ENCODE measurements at regions not wholly inside any gene's neighbourhood (a gene's known extent, or its start where the extent isn't known, plus 50 kb on each side); places are given as distances from the start of the nearest gene placed in this dataset.

DNA sequence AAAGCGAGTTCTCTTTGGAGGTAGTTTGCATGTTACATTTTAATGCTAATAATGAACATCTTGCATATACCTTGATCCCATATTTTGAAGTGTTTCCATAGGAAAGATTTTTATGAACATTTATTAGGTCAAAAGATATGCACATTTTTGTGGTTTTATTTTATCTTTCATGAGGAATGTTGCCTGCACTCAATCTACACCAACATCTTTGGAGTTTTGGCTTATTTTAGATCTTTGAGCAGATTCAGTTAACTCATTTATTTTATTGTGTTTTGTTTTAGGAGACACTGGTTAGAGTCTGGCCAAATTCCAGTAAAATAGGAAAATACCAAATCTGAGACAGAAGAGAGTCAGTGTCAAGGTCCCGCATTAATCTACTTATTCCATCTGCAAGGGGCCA, 540.9 kb downstream of the RNF144A start:
- no peak for DNase-seq (ENCODE audit: low read depth, low spot score)

- DNase-seq (ENCODE audit: low read depth, low spot score): no peak
These were observed 550.7 kb downstream of the RNF144A start for GRCh38 chr2:7467782-7468447.

DNA sequence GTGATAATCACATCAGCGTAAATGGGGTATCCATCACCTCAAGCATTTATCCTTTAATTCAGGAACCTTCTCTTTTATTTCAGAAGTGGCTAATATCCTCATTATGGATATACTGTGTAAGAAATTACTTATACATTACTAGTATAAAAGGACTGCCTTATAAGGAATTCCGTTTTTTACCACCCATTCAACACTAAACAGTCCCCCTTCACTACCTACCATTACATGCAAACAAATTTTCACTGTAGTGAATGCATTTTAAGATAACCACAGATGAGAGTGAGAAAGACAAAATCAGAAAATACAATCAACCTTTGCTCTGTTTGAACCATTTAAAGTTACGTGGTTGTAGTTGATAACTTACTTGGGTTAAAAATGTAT, 551.2 kb downstream of the RNF144A start:
- DNase-seq (ENCODE audit: low read depth, low spot score): no peak

DNA sequence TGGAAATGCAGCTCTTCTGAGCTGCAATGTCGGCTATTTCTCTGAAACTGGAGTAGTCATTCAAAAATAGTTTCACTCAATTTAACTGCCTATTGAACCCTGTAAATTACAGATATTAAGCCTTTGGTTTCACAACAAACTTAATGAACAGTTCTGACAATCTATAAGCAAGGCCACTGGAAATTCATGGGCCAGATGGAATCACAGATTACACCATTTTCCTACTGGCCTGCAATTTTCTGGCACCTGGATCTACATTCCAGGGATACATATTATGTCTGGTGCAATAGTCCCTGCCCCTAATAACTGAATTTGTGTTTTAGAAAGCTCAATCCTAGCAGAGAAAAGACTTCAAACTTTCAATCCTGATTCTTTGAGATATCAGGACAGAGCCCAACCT, 551.7 kb downstream of the RNF144A start:
- no peak for DNase-seq (ENCODE audit: low read depth, low spot score)

DNA sequence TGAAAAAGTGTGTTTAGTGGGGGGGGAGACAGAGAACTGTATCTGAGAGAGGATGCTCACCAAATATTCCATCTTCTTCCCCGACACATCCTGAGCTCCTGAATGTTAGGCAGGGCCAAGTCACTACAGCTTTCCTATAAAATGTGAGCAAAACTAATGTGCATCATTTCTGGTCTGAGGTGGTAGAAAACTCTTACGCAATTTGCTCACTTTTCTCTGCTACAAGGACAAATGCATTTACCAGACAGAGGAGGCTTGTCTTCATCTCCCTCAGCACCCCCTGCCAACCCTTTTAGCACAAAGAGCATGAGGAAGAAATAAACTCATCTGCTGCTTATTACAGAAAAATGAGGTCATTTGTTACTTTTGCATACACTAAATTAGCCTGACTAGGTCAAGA, 554.0 kb downstream of the RNF144A start:
- no peak for DNase-seq (ENCODE audit: low read depth, low spot score)

GRCh38 chr2:7472465-7472864, 555.3 kb downstream of the RNF144A start:
- no peak for DNase-seq (ENCODE audit: low read depth, low spot score)

- DNase-seq (ENCODE audit: low read depth, low spot score): no peak
These were observed 556.0 kb downstream of the RNF144A start for GRCh38 chr2:7473135-7473771.

- DNase-seq (ENCODE audit: low read depth, low spot score): no peak
These were observed 559.2 kb downstream of the RNF144A start for GRCh38 chr2:7476371-7476770.

DNA sequence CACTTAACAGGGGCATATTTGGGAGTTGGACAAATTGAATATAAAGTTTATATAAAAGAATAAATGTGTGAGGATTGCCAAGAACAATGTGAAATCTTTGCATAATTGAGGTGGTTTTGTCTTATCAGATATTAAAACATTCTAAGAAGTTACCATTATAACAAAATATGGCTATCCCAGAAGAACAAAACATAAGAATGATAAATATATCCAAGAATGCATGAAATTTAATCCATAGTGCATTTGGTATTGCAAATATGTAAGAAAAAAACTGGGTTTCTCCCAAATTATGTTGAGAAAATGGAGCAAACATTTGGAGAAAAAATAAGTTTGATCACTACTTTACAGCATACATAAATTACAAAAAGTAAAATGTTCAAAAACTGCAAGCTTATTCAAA, 562.4 kb downstream of the RNF144A start:
- DNase-seq (ENCODE audit: low read depth, low spot score): no peak

- DNase-seq (ENCODE audit: low read depth, low spot score): no peak
These were observed 563.2 kb downstream of the RNF144A start for GRCh38 chr2:7480431-7480830.

DNA sequence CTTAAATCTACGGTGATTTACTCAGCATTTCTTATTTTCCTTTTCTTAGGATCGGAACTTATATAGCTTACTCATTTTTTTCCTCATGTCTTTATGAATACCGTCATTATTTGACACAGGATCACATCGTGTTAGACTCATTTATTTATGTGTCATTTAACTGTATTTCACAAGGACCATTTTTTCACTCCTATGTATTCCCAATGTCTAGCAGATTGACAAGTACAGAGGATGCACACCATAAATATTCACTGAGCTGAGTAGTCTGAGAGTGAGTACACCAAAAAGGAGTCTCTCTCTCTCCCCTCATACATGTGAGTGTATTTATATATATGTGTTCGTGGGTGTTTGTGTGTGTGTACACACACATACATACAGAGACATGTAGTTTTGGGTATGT, 573.5 kb downstream of the RNF144A start:
- no peak for DNase-seq (ENCODE audit: low read depth, low spot score)

DNA sequence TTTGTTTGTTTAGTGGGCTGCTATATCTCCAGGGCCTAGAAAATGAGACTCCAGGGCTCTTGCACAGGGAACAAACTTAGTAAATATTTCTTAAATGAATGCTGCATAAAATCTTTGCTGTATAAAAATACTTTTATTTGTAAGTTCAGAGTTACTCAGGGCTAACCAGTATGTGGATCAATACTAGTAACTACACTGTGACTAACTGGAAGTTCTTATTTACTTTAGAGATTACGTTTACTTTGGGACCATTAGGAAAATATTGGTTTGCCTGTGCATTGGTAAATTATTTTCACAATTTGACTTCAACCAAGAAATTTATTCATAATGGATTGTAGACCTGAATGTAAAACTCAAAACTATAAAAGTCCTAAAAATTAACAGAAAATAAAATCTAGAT, 575.5 kb downstream of the RNF144A start:
- DNase-seq (ENCODE audit: low read depth, low spot score): no peak

DNA sequence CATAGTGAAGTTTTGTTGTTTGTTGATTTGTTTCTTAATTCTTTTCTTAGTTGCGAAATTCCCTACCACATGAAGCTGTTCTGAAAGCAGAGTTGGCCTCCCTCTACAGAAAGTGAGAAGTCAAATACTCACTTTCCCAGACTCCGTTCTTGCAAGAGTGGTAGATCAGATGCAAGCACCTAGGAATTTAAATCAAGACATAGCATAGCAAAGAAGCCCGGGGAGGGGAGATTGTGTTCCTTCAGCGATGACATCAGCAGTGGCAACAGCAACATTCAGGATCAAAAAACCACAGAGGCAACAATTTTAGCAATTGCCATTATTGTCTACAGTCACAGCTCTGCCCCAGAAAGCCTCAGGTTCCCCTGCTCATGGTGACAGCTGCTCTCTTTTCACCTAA, 580.0 kb downstream of the RNF144A start:
- no peak for DNase-seq (ENCODE audit: low read depth, low spot score)

GRCh38 chr2:7499018-7499417, 581.8 kb downstream of the RNF144A start:
- no peak for DNase-seq (ENCODE audit: low read depth, low spot score)

DNA sequence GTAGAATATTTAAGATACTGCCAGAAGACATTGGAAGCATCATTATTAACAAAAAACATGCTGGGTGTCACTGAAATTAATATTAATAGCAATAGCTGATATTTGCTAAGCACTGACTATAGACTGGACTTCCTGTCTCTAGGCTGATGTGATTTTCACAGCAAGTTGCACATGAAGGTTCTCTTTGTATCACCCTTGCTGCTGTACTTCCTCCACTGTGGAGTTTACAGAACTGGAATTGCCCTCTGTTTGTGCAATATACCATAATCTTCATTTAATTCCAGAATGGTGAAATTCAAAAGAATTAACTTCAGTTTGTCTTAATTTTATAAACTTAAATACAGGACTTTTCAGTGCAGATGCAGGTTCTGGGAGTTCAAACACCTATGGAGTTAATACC, 585.1 kb downstream of the RNF144A start:
- DNase-seq (ENCODE audit: low read depth, low spot score): no peak

GRCh38 chr2:7508296-7508943, 591.2 kb downstream of the RNF144A start:
- DNase-seq (ENCODE audit: low read depth, low spot score): no peak

DNA sequence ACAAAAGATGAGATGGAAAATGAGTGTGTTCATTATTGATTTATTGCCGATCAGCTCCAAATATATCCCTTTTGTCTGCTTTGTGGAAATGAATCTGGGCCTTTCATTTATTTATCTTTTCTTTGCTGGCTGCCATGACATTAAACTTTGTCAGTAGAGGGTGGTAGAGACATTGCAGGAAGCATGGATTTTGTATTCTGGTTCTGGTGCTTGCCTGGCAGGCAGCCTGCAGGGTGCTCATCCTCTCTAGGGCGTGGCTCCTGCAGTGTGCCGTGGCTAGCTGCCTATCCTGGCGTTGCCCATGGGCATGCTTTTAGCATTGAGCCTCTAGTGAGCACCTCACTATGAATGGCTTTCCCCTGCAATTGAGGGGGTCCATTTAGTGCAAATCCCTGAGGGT, 593.1 kb downstream of the RNF144A start:
- DNase-seq (ENCODE audit: low read depth, low spot score): no peak

DNA sequence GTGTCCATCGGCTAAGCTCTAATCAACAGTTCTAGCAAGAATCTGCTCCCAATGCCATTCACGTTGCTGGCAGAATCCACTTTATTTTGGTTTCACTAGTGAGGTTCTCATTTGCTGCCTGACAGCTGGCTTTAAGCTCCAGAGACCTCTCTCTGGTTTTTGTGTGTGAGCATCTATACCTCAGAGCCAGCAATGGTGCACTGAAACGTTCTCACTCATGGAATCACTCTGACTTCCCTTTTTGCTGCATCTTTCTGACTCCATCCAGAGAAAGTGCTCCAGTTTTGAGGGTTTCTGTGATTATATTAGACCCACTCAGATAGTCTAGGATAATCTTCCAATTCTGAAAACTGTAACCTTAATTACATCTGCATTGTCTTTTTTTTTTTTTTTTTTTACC, 596.6 kb downstream of the RNF144A start:
- no peak for DNase-seq (ENCODE audit: low read depth, low spot score)

DNA sequence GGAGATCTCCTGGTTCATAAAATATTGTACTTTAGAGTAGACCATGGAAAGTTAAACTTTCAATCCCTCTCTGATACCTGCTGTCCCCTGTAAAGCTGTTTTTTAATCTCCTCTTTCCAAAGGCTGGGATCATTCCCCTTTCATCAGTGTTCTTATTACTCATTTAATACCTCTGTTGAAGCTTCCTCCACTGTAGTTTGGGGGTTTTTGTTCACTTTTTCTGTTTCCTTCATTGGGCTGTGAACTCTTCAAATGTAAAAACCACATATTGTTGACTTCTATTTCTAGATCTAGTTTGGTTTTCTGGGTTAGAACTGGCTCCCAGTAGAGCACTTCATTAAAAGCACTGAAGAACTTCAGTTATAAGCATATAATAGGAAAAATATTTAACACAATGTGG, 598.1 kb downstream of the RNF144A start:
- DNase-seq (ENCODE audit: low read depth, low spot score): no peak

DNA sequence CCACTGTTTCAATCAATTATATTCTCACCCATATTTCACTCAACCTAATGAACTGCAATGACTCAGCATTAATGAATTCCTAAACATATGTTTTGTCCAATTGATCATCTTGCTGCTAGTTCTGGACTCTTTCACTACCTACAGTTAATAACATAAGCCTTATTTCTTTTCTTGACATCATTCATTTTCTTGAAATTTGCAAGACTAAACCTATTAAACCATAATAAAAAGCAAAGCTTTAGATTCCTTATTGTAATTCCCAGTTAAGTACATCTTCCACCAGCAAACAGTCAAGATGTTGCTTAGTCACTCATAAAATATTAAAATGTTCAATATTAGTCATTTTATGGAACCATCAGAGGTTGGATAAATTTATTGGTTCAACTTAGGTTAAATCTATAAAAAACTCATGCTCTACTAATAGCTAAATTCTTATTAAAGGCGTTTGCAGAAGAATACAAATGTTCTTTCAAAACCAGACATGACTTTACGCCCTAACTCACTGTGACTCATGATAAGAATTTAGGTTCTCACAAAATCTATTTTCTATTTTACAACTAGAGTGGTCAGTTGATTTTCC, 599.4 kb downstream of the RNF144A start:
- no peak for DNase-seq (ENCODE audit: low read depth, low spot score)

DNA sequence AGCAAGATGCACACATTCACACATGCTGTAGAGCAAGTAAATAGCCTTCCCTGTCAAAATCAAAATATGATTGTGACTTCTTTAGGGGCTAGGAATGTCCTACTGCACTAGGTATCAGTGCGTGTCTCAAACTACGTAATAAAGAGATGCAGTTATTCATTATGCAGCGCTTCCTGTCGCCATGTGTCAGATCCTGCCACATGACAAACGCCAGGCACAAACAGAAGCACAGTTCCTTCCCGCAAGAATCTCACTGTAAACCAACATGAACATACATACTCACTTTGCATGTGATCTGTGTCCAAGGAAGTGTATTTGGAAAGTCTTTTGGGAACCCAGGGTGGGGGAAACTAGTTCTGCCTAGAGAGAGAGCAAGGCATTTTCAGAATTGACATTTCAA, 599.9 kb downstream of the RNF144A start:
- DNase-seq (ENCODE audit: low read depth, low spot score): no peak

DNA sequence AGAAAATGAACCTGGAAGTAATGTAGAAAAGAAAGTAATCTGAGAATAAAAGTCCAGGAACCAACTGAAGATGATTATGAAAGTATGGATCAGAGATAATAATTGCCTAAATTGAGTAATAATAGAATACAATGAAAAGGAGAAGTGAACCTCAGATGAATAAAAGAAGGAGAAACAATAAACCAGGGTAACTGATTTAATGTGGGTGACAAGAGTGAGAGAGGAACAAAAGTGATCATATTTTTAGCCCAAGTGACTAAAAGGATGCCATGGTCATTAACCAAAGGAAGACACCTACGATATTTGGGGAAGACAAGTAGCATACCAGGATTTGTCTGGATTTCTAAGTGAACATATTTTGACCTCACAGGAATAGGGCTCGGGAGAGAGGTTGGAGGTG, 600.6 kb downstream of the RNF144A start:
- DNase-seq (ENCODE audit: low read depth, low spot score): no peak

Measured in activated naive CD8-positive, alpha-beta T cell treated with anti-CD3 and anti-CD28 coated beads, Interleukin-2, amount 50 U/mL, for 16 hours (primary cell).